Head of caudate nucleus (tissue), 42 donors: ENCODE measurements at regions not wholly inside any gene's neighbourhood (a gene's known extent, or its start where the extent isn't known, plus 50 kb on each side); places are given as distances from the start of the nearest gene placed in this dataset.

Source experiments
- DNase-seq, 42 donors: peaks; one replicate each; pipeline versions ENCODE4 v3.0.0 to v3.0.0-alpha.2; 2020 to 2021; ENCODE audit warnings: mixed read lengths in 7 of 42
- intact Hi-C: fragments of 100-400 bp; cut with DNase I; formaldehyde crosslinking; loops from one replicate; pipeline ENCODE4 v1.15.0; 2022

DNA sequence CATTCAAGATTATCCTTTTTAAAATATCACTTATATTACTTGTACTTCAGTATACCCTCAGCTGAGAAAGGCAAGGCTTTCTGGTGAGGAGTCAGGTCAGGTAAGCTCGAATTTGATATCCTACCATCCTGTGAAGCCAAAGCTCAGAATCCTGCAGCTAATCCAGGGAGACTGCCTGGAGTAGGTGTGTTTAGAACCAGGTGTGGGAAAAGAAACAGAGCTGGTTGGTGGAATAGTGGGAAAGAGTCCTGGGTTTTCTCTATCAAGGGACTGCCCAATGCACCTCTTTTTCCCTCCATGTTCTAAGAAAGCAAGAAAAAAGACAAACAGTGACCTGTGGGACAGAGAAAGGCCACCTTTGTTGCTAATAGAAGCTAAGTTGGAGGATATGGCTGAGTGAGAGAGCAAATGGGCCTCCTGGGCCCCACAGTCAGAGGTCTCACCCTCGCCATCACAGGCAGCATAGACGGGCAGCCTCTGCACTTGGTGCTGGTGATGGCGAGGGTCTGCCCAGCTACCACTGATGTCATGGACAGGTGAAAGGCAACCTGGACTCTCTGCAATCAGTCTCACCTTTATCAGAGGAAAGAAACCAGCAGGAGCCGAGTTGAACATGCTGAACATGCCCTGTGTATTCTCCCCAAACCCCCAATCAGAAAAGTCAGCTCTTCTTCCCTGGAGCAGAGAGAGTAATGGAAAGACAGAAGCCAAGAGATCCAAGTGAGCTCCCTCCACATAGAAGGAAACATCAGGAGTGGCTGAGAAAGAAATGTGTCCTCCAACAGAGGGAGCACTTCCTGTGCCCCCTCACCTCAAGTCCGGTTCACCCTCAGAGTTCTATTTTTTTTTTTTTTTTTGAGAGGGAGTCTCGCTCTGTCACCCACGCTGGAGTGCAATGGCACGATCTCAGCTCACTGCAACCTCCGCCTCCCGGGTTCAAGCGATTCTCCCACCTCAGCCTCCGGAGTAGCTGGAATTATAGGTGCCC, 491.3 kb downstream of the BUD13 start:
- DNase-seq = no peak
- intact Hi-C loops = no loop called here

DNA sequence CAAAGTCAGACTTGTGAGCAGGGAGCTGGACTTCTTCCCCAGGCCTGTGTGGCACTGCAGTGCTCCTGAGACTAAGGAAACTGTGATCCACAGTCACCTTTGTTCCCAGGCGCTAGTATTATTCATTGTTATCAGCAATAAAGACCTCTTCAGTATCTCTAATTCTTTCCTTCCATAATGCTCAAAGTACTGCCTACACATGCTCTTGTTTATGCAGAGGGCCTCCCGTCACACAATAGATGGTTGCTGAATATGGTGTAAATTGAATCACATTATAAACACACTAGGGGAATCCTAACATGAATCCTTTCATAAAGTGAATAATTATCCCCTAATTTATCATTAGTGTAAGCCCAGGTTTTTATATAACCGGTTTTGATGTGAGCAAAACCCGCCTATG, 493.3 kb downstream of the BUD13 start:
- intact Hi-C loops = no loop called here
- no peak for DNase-seq

DNA sequence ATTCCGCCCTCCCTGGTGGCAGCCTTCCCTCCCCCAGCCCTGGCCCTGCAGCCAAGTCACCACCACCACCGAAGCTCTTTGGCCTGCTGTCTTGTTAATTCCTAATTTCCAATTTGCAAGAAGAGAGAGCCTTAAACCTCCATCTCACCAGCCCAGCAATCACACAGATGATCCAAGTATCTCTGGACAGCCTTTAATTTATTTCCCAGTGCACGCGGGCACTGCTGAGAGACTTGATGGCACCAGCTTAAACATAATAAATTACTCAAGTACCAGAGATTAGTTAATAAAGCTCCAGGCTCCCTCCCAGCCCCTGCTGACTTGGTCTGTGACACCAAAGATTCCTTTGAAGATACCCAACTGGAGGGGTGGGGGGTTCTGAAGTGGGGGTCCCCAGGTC, 494.7 kb downstream of the BUD13 start:
- DNase-seq = no peak

GRCh38 chr11:116276051-116277044, 496.4 kb downstream of the BUD13 start:
- intact Hi-C loops = no loop called here
- DNase-seq = peak in 41 of 42 donors; percentile 41 to 90 (median 75)

More for the DNA sequence above, 494.7 kb downstream of the BUD13 start:
- intact Hi-C loops = no loop called here

DNA sequence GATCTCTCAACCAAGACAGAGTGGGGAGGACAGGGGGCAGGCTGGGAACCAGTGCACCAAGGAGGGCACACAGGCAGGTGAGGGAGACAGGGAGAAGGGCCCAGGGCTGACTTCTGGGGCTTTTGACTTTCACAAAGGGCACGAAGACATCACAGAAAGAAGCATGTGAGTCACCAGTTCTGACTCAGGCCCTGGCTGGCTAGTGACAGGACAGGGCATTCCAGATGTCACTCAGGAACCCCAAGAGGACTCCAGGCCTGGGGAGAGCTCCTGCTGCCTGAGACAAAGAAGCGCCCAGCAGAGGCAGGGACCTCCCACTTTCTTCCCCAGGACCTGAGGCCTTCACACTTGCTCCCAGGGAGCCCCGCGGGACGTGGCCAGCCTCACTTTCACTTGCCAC, 497.2 kb downstream of the BUD13 start:
- intact Hi-C loops = no loop called here
- DNase-seq = peak in 2 of 42 donors; percentile 8 to 49

DNA sequence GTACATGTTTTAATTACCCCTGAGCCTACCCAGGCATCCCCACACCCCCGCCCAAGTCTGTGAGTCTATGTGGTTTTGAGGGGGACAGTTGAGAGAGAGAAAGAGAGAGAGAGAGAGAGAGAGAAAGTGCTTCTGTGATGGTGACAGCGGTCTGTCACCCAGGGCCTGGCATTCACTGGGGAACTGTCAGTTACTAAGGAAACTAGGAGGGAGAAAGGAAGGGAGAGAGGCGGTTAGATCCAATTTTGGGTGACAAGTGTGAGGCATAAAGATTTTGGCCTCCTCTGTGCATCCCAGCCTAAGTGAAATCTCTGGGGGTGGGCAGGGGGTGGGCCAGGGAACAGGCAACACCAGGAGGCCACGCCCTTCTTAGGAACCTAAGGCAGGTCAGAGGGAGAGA, 498.3 kb downstream of the BUD13 start:
- DNase-seq = peak in 3 of 42 donors; percentile 13 to 48 (median 20)

DNA sequence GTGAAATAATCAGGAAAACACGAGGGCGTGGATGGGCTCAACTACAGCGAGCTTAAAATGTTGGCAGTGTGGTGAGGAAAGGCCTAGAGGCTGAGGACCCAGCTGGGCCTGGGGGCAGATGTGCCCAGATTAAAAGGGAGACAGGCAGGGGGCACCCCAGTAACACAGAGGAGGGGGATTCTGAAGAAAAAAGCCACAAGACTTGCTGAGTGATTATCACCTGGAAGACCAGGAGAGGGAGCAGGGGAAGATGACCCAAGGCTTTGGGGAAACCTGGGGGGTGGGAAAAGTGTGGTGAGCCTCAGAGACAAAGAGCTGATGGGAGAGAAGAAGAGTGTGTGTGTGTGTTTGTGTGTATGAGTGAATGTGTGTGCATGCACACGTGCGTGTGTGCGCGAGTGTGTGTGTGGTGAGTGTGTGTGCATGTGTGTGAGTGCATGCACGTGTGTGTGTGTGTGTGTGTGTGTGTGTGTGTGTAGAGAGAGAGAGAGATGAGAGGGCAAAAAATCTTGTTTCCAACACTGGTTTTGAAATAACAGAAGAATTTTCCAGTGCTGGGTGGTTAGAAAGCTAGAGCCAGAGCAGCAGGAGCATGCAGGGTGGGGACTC, 500.5 kb downstream of the BUD13 start:
- intact Hi-C loops = no loop called here
- no peak for DNase-seq

More for the DNA sequence above, 498.3 kb downstream of the BUD13 start:
- intact Hi-C loops = no loop called here

DNA sequence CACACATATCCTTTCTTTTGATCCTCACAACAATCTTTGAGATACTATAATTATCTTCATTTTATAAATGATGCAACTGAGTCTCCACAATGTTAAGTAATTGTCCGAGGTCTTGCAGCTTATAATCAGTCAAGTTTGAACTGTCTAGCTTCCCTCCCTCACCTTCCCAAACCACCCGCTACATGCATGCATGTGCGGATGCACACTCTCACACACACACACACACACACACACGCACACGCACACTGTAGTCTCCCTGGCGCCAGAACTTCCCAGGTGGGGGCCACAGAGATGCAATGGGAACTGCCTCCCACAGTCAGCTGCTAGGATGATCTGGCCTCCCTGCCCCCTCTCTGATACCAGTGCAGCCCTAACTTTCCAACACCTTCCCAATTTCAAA, 501.3 kb downstream of the BUD13 start:
- intact Hi-C loops = no loop called here
- peak in 4 of 42 donors; percentile 33 to 54 (median 41) for DNase-seq

- intact Hi-C loops = no loop called here
- DNase-seq = no peak
These were observed 505.6 kb downstream of the BUD13 start for GRCh38 chr11:116267146-116267545.

GRCh38 chr11:116263770-116264169, 509.0 kb downstream of the BUD13 start:
- DNase-seq = no peak
- intact Hi-C loops = no loop called here

- DNase-seq = peak in 7 of 42 donors; percentile 15 to 50 (median 30)
- intact Hi-C loops = no loop called here
These were observed 509.8 kb downstream of the BUD13 start for GRCh38 chr11:116263019-116263418.

GRCh38 chr11:116262370-116262769, 510.4 kb downstream of the BUD13 start:
- no peak for DNase-seq
- intact Hi-C loops = no loop called here

DNA sequence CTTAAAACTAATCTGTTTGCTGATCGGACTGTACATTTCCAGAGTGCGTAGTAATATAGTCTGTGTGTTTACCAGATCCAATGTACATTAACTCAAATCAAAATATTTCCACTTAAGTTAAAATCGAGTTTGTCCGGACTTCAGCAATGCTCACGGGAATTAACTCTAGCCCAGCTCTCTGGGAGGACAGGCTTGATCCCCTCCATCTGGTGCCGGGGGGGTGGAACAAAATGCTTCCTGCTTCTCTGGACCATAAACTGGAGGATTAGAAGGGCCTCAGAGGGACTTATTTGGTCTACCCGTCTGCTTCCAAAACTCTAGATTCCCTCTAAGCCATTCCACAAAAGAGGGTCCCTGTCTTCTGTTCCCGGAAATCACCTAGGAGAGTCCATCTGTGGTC, 511.2 kb downstream of the BUD13 start:
- DNase-seq = no peak
- intact Hi-C loops = no loop called here

- intact Hi-C loops = no loop called here
- DNase-seq = no peak
These were observed 514.0 kb downstream of the BUD13 start for GRCh38 chr11:116258821-116259220.

GRCh38 chr11:116257883-116258282, 514.9 kb downstream of the BUD13 start:
- DNase-seq = peak in 40 of 42 donors; percentile 22 to 91 (median 58)
- intact Hi-C loops = no loop called here

GRCh38 chr11:116257092-116257491, 515.7 kb downstream of the BUD13 start:
- intact Hi-C loops = no loop called here
- DNase-seq = peak in 39 of 42 donors; percentile 11 to 85 (median 53)

DNA sequence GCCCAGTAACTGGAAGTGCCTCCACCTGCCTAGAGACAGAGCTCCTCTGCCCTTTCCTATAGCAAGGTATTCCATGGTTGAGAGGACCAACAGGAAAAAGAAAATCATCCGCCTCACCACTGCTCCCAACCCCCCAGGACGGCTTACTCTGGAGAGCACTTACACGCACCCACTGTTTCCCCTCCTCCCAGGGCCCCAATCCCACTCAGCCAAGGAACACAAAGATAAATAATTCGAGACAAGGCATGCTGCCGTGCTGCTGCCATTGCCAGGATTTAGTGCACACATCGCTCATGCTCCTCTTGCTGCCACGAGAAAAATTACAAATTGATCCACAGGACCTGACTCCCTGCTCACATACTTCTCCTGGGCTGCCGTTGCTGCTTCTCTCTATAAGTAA, 516.6 kb downstream of the BUD13 start:
- no peak for DNase-seq
- intact Hi-C loops = no loop called here

DNA sequence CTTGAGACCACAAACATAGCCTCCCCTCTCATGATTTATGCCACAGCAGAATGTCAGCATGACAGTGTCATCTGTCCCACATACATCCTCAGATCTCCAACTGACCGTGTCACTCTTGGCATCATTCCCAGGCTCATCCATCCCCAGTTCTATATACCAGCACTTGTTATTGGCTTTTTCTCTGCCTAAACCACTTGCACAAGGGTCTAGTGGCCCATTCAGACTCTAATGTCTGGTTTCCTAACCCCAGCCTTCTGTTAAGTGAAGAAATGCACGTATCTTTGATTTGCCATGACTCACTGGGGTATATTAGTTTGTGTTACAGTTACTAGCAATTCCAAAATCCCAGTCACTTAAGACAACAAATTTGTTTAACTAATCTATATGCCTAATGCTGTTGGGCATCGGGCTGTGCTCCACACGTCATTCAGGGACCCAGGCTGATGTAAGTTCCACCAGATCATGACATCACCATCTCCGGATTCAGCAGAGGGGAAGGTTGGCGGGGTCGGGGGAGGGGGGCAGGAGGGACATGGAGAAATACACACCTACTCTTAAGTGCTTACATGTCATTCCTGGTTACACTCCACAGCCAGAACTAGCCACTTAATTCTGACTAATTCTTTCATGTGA, 517.4 kb downstream of the BUD13 start:
- no peak for DNase-seq
- intact Hi-C loops = no loop called here

DNA sequence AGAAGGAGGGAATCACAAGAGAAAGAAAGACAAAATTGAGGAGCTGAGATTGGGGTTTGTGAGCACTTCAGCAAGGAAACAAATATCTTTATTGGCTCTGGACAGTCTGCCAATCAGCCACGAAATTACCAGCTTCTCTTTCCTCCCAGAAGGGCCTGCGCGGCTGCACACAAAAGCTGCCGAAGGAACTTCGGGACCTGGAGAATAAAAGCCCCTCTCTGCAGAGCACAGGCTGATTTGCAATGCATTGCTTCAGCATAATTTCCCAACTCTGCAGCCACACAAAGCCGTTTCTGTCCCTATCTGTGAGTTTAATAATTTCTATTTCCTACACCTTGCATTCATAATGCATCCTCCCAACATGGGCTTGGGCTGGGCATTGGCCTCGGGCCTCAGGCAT, 522.6 kb downstream of the BUD13 start:
- intact Hi-C loops = no loop called here
- DNase-seq = peak in 2 of 42 donors; percentile 14 to 48
